ENCODE measurements at regions not wholly inside any gene's neighbourhood (a gene's known extent, or its start where the extent isn't known, plus 50 kb on each side); places are given as distances from the start of the nearest gene placed in this dataset.

DNA sequence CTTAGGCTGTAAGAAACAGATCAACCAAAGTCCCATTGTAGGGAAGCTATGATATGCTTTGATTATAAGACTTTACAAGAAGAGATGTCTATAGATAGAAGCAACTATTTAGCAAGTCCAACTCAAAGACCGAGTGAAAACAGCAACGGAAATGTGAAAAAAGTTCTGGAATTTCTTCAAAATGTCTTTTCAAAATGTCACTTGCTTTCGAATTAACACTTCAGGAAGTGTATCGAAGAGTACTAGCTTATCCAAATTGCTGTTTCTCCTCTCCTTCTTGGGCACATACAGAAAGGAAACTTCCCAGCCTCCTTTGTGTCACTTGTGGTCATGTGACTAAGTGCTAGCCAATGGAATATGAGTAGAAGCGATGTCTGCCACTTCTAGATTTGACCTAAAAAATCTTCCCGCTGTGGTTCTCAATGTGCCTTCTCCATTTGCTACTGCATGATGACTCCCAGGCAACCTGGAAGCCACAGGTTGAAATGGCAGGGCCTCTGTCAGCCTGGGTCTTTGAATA lies 89.9 kb downstream of the TSEN15 start:
- no peak for DNase-seq (ENCODE audit: low read depth)

DNA sequence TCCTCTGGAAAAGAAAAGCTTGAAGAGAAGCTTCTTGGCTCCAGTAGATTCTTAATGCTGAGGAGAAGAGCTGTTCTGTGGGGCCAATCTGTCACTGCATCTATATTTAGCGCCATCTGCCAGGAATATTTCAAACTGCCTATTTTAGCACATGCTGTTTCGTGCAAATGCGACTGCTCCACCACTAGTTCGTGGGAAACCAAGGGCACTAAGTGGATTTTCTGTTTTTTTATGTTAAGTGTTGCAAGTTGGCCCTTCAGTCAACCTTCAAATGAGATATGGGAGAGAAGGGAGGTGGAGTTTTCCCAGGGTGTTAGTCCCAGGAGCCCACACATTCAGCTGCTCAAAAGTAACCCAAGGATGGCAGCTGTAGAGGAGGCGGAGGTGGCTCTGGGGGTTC lies 91.9 kb downstream of the TSEN15 start:
- no peak for DNase-seq (ENCODE audit: low read depth)

DNA sequence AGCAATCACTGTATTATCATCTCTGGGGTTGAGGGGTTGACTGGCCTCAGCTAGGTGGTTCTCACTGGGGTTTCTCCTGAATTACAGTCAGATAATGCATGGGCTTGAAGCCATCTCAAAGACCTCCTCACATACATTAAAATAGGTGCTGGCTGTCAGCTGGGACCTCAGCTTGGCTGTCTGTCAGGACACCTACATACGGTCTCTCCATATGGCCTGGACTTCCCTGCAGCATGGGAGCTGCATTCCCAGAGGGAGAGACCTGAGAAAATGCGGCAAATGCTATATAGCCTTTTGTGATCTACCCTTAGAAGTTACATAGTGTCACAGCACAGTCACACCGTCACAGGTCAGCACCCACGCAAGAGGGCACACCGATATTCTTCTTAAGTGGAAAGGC lies 93.6 kb downstream of the TSEN15 start:
- no peak for DNase-seq (ENCODE audit: low read depth)

DNA sequence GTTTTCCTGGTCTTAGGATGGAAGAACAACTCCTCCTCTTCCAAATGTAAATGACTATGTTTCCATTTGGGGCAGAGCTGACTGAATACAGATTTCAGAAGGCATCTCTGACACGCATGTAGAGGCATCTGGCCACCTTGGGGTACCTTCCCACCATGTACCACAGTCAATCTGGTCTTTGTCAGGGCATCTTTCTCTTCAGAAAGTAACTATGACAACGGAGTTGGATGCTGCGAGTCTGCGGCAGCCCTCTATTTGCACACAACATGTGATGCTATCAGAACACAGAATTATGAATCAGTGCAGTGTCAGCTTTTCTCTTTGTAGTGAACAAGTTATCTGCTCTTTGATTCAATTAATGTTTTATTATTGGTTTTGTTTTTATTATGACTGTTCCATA lies 94.7 kb downstream of the TSEN15 start:
- DNase-seq (ENCODE audit: low read depth): no peak

DNA sequence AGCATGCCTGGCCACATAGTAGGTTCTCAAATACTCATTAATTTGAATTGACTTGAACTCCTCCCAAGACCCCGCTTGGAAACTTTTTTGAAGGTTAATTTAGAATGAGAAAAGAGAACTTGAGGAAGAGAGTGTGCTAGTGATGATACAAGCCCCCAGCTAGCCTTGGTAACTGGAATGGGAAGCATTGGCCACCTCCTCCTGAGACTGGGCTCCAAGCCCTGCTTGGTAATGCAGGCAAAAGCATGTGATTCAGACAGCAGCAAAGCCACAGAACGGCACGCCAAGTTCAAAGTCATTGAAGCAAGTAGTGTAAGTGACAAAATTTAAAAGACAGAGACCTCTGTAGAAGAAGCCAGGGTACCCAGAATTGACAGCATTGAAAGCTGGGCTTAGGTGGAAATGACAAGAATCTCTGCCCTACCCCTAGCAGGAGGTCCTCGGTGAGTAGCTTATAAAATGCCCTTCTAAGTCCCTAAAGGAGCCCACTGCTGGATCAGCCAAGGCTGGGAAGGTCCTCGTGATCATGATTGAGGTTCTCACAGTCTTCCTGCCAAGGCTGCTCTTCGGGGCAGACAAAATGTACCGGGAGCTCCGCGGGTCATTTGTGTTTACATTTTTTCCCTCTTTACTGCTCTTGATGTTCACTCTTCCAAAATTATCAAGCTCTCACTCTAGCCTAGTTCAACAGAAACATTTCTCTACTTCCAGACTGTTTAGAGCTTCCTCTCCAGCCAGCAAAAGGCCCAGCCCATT lies 99.4 kb downstream of the TSEN15 start:
- DNase-seq (ENCODE audit: low read depth): no peak

DNA sequence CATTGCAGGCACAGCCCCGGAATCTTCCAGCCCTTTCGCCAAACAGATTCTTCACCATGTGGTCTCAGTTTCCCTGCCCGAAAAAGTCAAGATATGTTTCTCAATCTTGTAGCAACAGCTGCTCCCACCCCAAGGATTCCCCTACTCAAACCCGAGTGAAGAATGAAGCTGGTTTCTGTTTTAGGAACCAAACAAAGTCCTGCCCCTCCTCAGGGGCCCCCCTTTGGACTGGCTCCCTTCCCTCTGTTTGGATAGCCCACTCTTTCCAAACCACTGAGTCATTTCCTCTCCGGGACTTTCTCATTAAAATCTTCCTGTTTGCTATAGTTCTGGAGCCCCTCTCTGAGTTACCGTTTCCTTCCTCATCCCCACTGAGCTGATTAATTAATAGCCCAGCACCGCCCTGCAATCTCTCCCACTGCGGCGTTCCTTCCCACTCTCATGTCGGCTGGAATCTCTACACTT lies 100.9 kb downstream of the TSEN15 start:
- DNase-seq (ENCODE audit: low read depth): no peak

DNA sequence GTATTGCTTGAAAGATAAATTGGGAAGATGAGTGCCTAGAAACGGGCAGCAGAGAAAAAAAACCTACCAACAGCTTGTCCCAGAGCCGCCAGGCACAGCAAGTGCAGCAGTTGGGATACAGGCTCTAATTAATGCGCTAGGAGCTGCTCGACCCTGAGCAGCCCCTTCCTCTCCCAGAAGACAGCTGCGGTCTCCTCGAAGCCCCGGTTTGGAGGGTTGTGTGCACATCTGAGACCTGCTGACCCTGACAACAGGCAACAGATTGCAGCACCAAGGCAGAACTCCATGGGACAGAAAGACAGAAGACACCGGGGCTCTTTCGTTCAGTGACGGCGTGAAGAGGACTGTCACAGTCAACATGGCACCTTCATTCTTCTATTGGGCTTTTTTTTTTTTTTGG lies 101.4 kb downstream of the TSEN15 start:
- no peak for DNase-seq (ENCODE audit: low read depth)

DNA sequence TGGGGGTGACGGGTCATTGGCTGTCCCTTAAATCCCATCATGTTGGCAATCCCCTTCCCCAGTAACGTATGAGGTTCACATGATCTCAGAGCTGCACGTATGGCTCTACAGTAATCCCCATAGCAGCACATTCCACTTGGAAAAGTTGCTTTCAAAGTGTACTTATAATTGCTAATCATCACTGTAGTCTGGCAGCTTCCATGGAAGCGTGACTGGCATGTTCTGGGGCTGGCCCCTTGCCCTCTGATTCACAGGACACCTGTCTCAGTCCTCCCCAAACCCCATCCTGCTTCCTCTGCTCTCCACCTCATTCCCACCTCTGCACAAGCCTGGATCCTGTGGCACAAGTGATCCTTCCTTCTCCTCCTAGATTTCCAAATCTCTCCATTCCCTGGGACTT lies 102.2 kb downstream of the TSEN15 start:
- no peak for DNase-seq (ENCODE audit: low read depth)

DNA sequence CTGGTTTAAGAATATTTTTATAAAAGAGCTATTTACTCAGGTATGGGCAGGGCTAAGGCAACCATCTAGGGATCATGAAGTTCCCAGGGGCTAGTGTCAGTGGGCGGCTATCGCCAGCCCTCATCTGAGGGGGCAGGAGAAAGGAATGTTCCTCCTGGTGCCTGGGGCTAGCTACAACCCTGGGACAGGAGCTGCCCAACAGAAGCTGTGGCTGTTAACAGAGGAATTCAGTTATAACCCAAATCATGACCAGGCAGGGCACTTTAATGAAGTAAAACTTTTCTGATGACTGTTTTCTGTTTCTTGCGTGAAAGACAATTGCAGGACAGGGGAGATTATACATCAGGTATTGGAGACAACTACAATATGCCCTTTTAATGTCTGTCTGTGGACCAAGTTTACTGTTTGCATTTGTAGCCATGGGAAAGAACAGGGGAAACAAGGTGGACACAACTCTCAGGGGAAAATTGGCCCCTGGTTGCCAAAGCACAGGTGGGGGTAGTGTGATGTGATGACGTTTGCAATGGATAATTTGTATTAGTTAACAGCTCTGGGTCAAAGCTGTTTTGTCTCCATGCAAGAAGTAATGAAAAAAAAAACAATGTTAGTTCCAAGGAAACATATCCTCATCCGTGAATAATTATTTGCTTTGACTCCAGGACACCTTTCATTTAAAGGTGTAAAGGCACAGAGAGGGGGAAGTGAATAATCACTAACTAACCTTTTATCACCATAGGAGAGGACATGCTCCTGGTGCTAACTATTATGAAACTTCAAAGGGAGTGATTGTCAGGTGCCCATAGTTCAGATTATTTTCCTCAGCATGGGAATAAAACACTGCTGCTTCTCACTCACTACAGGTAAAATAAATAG lies 105.2 kb downstream of the TSEN15 start:
- no peak for DNase-seq (ENCODE audit: low read depth)

DNA sequence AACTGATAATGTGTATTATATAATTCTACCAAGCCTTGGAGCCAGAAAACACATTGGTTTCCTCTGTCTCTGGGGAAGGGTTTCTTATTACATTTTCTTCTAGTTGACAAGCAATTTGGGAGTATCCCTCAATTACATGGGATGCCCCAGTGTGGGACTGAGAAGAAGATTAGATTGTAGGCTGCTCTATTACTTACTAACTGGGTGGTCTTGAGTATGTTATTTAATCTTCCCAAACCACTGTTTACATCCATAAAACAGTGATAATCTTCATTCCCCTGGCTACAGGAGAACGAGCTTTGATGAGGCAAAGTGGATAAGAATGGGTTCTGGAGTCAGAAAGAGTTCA lies 105.8 kb downstream of the TSEN15 start:
- DNase-seq (ENCODE audit: low read depth): no peak

DNA sequence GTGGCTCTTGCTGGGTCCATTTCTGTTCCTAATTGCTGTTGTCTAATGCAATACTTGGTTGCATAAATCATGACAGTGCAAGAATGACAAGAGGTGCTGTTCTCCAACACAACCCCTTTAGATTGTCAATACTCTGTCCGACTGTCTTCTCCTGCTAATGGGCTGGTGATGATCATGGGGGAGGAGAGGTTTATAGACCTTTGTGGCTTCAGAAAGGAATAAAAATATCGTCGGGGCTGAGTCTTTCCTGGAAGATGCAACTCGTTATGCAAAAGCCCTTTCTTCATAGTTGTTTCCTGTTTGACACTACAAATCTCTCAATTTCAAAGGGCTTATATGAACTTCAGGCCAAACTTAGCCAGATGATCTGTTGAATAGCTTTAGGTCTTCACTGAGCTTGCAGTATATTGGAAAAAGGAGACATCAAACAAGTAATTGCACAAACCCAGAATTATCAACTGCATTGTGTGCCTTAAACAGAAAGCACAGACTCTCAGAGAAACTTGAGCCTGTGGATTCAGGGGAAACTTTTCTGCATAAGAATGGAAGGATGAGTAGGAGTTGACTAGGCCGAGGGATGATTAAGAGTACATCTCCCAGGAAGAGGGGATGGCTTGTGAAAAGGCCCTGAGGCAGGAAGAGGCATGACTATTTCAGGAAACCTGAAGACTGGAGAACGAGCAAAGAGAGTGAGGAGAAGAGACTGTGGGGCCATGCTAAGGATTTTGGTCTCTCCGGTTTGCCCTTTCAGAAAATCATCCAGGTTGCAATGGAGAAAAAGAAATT lies 107.6 kb downstream of the TSEN15 start:
- no peak for DNase-seq (ENCODE audit: low read depth)

DNA sequence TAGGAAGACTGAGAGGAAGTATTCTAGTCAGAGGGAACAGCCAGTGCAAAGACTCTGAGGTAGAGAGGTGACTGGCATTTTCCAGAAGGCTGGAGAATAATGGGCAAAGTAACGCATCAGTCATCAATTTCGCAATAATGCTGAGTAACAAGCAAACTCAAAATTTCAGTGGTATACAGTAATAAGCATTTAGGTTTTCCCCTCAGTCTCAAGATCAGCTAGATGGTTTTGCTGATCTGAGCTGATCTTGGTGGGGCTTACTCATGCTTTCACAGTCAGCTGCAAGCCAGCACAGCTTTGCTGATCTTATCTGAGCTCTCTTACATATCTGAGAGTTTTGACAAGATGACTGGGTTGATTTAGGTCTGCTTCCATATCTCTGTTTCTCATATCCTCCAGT lies 108.7 kb downstream of the TSEN15 start:
- no peak for DNase-seq (ENCODE audit: low read depth)

DNA sequence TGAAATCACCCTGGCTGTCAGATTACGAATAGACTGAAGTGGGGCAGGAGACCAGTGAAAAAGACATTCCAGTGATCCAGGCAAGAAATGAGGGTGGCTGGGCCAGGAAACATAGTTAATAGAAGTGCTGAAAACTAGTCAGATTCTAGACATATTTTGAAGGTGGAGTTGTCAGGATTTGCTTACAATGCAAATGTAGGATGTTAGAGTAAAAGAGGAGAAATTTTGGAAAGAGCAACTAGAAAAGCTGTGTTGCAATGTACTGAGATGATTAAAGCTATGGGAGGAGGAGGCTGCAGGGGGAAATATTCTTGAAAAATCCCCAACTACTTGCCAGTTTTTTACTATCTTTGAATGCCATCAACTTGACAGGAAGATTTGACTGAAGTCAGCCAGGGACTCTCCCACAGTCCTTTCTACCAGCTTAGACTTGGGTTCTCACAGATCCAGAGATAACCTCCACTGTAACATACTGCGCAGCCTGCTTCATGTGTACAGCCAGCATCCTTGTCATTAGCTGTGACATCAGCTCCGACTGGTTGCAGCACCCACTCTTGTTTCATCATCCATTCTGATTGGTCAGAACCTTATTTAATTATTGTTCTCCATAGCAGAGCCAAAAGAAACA lies 109.7 kb downstream of the TSEN15 start:
- no peak for DNase-seq (ENCODE audit: low read depth)

DNA sequence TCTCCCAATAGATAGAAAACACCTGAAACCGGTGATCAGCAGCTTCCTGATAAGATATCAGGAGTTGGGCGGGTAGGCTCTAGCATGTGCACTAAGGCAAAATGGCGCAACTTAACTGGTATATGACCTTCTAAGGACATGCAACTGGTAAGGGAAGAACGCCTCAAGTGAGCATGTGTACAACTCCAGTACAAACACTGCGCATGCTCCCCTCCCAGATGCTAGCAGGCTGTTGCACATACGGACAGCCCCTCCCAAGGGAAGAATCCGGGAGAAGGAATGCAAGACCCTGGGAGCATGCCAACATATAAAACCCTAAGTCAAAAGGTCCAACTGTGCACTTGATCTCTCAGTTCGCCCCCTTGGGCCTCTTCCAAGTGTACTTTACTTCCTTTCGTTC lies 110.8 kb downstream of the TSEN15 start:
- no peak for DNase-seq (ENCODE audit: low read depth)

DNA sequence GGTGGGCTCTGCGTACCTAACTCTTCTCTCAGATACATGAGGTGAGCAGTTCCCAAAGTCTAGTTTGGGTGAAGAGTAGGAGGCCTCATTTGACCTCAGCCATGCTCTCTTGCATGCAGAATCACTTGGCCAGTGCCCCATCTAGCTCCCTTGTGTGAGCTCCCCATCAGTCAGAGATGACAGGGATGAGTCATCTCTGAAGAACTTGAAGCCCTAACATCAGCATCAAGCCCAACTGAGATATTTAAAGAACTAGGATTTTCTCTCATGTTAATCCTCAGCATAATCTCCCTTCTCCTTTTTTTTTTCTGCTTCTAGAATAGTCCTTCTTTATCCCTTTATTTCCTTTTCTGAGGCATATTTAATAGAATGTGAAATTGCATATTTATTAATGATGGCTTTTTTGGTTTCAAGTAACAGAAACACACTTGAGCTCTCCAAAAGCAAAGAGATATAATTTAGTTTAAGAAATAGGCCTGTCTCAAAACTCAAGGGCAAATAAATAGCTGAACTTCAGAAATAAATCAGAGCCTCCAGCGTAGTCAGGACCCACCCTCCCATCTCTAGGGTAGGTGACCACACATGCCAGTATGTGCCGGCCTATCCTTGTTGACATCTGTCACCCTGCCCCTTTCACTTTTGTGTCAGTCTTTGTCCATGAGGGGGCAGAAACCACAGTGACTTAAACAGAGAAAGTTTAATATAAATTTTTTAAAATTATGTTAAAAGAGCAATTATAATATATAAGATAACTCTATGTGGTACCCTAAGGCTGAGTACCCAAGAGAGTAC lies 112.3 kb downstream of the TSEN15 start:
- no peak for DNase-seq (ENCODE audit: low read depth)

DNA sequence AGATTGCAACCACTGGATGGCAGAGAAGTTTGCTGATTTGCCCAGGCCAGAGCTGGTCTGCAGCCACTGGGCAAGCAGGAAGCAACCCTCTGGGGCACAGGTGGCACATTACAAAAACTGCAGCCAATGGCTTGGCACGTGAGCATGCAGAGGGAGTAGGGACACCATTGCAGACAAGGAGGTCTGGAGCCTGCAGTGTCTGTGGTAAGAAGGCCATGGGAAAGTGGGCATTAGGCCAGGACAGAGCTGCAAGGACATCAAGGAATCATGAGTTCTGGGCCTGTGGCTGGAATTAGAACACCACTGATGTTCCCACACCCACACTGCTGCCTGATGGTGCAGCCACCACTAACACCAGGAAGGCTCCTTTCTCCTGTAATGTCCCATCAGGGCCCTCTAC lies 113.0 kb downstream of the TSEN15 start:
- no peak for DNase-seq (ENCODE audit: low read depth)

DNA sequence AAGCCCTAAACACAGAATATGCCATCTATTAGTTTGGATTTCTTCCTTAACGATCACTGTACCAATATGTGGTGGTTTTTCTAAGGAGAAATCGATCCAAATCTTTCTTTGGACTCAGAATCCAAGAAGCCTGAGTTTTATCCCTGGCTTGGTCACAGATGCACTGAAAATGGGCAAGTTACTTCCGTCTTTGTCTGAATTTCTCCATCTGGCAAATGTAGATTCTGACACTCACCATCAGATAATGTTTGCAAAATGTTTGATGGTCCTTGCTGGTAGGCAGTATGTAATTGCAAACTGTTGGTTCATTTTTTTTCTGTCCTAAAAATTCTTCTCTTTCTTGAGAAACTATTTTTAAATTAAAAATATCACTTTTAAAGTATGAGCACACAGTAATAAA lies 115.0 kb downstream of the TSEN15 start:
- DNase-seq (ENCODE audit: low read depth): no peak

DNA sequence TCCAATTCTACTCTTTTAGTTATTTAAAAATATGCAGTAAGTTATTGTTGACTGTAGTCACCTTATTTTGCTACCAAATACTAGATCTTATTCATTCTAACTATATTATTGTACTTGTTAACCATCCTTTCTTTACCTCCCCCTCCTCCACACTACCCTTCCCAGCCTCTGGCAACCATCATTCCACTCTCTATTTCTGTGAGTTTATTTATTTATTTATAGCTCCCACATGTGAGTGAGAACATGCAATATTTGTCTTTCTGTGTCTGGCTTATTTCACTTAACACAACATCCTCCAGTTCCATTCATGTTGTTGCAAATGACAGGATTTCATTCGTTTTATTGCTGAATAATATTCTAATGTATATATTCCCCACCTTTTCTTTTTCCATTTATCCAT lies 115.8 kb downstream of the TSEN15 start:
- no peak for DNase-seq (ENCODE audit: low read depth)

DNA sequence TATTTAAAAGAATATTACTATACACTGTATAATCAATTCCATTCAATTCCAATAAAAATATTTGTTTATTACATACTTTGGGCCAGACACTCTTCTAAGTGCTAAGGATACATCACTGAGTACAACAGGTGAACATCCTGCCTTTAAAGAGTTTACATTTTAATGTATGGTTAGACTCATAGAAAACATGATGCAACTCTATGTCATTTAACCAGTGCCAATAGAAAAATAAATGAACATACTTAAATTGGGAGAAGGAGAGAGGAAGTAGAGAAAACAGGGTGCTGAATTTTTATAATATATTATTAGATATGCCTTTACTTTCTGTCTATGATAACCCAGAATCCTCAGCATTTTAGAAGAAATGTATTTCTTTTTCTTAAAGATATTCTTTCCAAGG lies 119.2 kb downstream of the TSEN15 start:
- DNase-seq (ENCODE audit: low read depth): no peak

DNA sequence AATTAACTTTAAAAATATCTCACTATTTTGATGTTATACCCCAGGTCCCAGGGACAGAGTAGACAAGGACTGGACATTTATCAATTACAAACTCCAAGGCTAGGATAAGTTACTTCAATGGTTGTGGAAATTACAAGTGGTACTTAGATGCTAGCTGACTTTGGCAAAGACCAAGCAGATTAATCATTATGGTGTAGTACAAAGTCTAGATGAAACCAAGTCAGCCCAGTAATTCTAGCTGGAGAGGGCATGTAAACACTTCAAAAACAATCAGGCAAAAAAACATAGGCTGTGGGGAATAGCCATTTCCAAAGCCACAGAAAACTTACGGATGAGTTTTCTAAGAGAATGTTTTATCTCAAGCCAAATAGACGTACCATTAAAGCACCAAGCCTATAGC lies 124.5 kb downstream of the TSEN15 start:
- no peak for DNase-seq (ENCODE audit: low read depth)

DNA sequence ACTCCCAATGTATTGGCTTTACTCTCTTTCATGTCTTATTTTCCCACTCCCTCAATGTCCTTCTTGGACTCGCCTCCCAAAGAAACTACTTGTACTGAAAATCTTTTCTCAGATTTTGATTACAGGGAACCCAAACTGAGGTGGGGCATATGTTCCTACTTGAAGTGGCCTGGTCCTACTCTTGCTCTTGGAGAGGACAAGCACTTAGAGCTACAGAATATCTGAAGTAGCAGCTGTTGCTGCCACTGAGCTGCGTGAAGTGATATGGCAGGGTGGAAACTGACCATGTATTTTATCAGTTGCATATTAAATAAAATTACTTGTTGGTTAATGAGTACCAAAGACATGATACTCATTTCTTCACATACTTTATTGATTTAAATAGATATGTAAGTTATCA lies 129.5 kb downstream of the TSEN15 start:
- no peak for DNase-seq (ENCODE audit: low read depth)

All from stimulated activated CD8-positive, alpha-beta memory T cell treated with anti-CD3 and anti-CD28 coated beads, Interleukin-15, amount 100 ng/mL, for 1 hour (primary cell).